Calu3 (cell line): ENCODE measurements at regions not wholly inside any gene's neighbourhood (a gene's known extent, or its start where the extent isn't known, plus 50 kb on each side); places are given as distances from the start of the nearest gene placed in this dataset.

Experiments
- BruUV-seq: library from RNA; stranded (reverse); fragments of 400-500 nt; replicated peaks from 2 replicates; lab custom pipeline; 2021; lab: Mats Ljungman, UMichigan
- CTCF ChIA-PET: fragments of 300-600 bp; sonication (Branson Sonifier 250); formaldehyde crosslinking; loops from one replicate; lab custom pipeline; 2022; ENCODE audit warnings: antibody characterized with exemption; lab: Charles Lee
- DNase-seq: peaks from one replicate; pipeline ENCODE4 v3.0.0; 2022
- H3K27ac Mint-ChIP-seq: one replicate; pipeline ENCODE4 v1.8.0; 2022; ENCODE audit warnings: mixed read lengths; ENCODE audit not compliant: unreplicated experiment
- H3K27me3 Mint-ChIP-seq: one replicate; pipeline ENCODE4 v1.8.0; 2022; ENCODE audit warnings: mixed read lengths; ENCODE audit not compliant: unreplicated experiment
- H3K36me3 Mint-ChIP-seq: one replicate; pipeline ENCODE4 v1.8.0; 2022; ENCODE audit warnings: mild to moderate bottlenecking, moderate library complexity, mixed read lengths; ENCODE audit not compliant: insufficient read depth, unreplicated experiment
- H3K4me1 Mint-ChIP-seq: one replicate; pipeline ENCODE4 v1.8.0; 2022; ENCODE audit warnings: mild to moderate bottlenecking, low read depth, mixed read lengths; ENCODE audit not compliant: unreplicated experiment
- H3K4me3 Mint-ChIP-seq: one replicate; pipeline ENCODE4 v1.8.0; 2022; ENCODE audit warnings: mild to moderate bottlenecking, low read depth, moderate library complexity, mixed read lengths; ENCODE audit not compliant: unreplicated experiment
- H3K9me3 Mint-ChIP-seq: one replicate; pipeline ENCODE4 v1.8.0; 2022; ENCODE audit warnings: low read depth, mixed read lengths; ENCODE audit not compliant: unreplicated experiment
- intact Hi-C: fragments of 100-400 bp; cut with micrococcal nuclease; formaldehyde crosslinking; loops from one replicate; pipeline ENCODE4 v1.10.0; 2022; ENCODE audit not compliant: unreplicated experiment
- TF ChIP-seq, protein P1 (sequence below): fragments of 200-600 bp; IDR thresholded peaks from one replicate; pipeline ENCODE4 v1.8.0; 2022; ENCODE audit warnings: antibody characterized with exemption; ENCODE audit not compliant: unreplicated experiment

- DNase-seq: no peak
- Mint-ChIP-seq H3K4me1 (no peaks in the 10 kb centered on the region), H3K27me3 (no peaks in the 10 kb centered on the region), H3K9me3 (peaks cover 8% of the 10 kb centered on the region), H3K27ac (no peak overlapping the region), H3K36me3 (no peaks in the 10 kb centered on the region), H3K4me3 (no peak overlapping the region)
- intact Hi-C loops: no loop called here
- CTCF ChIA-PET: no interaction called here
- TF ChIP-seq, protein P1, sequence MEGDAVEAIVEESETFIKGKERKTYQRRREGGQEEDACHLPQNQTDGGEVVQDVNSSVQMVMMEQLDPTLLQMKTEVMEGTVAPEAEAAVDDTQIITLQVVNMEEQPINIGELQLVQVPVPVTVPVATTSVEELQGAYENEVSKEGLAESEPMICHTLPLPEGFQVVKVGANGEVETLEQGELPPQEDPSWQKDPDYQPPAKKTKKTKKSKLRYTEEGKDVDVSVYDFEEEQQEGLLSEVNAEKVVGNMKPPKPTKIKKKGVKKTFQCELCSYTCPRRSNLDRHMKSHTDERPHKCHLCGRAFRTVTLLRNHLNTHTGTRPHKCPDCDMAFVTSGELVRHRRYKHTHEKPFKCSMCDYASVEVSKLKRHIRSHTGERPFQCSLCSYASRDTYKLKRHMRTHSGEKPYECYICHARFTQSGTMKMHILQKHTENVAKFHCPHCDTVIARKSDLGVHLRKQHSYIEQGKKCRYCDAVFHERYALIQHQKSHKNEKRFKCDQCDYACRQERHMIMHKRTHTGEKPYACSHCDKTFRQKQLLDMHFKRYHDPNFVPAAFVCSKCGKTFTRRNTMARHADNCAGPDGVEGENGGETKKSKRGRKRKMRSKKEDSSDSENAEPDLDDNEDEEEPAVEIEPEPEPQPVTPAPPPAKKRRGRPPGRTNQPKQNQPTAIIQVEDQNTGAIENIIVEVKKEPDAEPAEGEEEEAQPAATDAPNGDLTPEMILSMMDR: no peak
- BruUV-seq: no TSS peak
Observed at GRCh38 chr11:25309818-25310217, 813.0 kb downstream of the LUZP2 start.

- H3K4me1 Mint-ChIP-seq: no peaks in the 10 kb centered on the region
- intact Hi-C loops: no loop called here
- H3K9me3 Mint-ChIP-seq: no peaks in the 10 kb centered on the region
- H3K36me3 Mint-ChIP-seq: no peaks in the 10 kb centered on the region
- CTCF ChIA-PET: interaction anchor here (0.7 kb wide), 1 partner anchor 932 kb away, joined by 3 read pairs; no protein-coding TSS in a partner anchor
- H3K27ac Mint-ChIP-seq: no peak overlapping the region
- BruUV-seq: no TSS peak
- TF ChIP-seq, protein P1: no peak
- H3K27me3 Mint-ChIP-seq: no peaks in the 10 kb centered on the region
- DNase-seq: no peak
- H3K4me3 Mint-ChIP-seq: no peak overlapping the region
Observed at GRCh38 chr11:25317216-25317615, 820.4 kb downstream of the LUZP2 start.

- TF ChIP-seq, protein P1: no peak
- no peak overlapping the region for H3K27ac Mint-ChIP-seq
- H3K4me1 Mint-ChIP-seq: no peaks in the 10 kb centered on the region
- DNase-seq: no peak
- no peak overlapping the region for H3K4me3 Mint-ChIP-seq
- CTCF ChIA-PET: no interaction called here
- BruUV-seq: no TSS peak
- H3K27me3 Mint-ChIP-seq: no peaks in the 10 kb centered on the region
- intact Hi-C loops: no loop called here
- no peaks in the 10 kb centered on the region for H3K36me3 Mint-ChIP-seq
- peaks cover 2% of the 10 kb centered on the region for H3K9me3 Mint-ChIP-seq
Observed at GRCh38 chr11:25319127-25319526, 822.3 kb downstream of the LUZP2 start.

DNA sequence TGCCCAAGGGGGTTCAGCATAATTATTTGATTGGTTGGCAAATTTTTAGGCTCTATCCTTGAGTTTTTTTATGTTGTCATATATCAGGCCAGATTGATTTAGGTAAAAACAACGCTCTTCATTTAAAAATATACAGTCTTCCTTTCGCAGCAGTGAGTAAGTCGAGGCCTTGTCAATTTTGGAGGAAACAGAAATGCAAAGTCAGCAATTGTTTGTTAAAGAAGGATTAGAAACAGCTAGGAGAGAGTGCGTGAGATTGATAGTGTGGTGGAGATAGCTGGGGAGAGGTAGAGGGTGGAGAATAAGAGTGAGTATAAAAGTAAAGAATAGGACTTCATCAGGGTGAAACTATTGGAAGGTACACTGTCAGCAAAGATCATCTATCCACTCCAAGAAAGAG is 830.8 kb downstream of the LUZP2 start:
- no peak overlapping the region for H3K4me3 Mint-ChIP-seq
- intact Hi-C loops: no loop called here
- CTCF ChIA-PET: no interaction called here
- H3K27ac Mint-ChIP-seq: no peak overlapping the region
- no peaks in the 10 kb centered on the region for H3K36me3 Mint-ChIP-seq
- peaks cover 2% of the 10 kb centered on the region for H3K9me3 Mint-ChIP-seq
- TF ChIP-seq, protein P1: no peak
- no TSS peak for BruUV-seq
- no peaks in the 10 kb centered on the region for H3K4me1 Mint-ChIP-seq
- no peak for DNase-seq
- H3K27me3 Mint-ChIP-seq: no peaks in the 10 kb centered on the region
